Bronchial epithelial cell (primary cell): ENCODE measurements at regions not wholly inside any gene's neighbourhood (a gene's known extent, or its start where the extent isn't known, plus 50 kb on each side); places are given as distances from the start of the nearest gene placed in this dataset.
A peak's percentile ranks its signal among the peaks of the same experiment; 100 is the strongest.
"Not testable (repeated sequence)": the region's sequence is repeated elsewhere in the genome, so short reads cannot be mapped to it uniquely, and the experiment has no call there.

Experiments
- DNase-seq: peaks from one replicate; pipeline ENCODE4 v3.0.0-alpha.2; 2010; ENCODE audit warnings: low read depth
- FAIRE-seq: peaks from 2 replicates; lab custom pipeline; 2011; peaks lifted over from hg19 to GRCh38; lab: Jason Lieb, UNC
- H3K27me3 ChIP-seq: 2 replicates; pipeline ENCODE4 v1.5.1; 2011; ENCODE audit warnings: low read length; ENCODE audit not compliant: control insufficient read depth, insufficient read depth
- H3K36me3 ChIP-seq: 2 replicates; pipeline ENCODE4 v1.5.1; 2011; ENCODE audit warnings: low read length; ENCODE audit not compliant: control insufficient read depth, insufficient read depth
- H3K4me3 ChIP-seq: 2 replicates; pipeline ENCODE4 v1.5.1; 2011; ENCODE audit warnings: mild to moderate bottlenecking, low read depth, low read length, control low read depth
- CTCF ChIP-seq: IDR thresholded peaks from 2 replicates; pipeline ENCODE4 v1.5.1; 2011; ENCODE audit warnings: mild to moderate bottlenecking, moderate library complexity, low read length, control low read depth, inconsistent platforms; ENCODE audit not compliant: insufficient read depth, severe bottlenecking

DNA sequence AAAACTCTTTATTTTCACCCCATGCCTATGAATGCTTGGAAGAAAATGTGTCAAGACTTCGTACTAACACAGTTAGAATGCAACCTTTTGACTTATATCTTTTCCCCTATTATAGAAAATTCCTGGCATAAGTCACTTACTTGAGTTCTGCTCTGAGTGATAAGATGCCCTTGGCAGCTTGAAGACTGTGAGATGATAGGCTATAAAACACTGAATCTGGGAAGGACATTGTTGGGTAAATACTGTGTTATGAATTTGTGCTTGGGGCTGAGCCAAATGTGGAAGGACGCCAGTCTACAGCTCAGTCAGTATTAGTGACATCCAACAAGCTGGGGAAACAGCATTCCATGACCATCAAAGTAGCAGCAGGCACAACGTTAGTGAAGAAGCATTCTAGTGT is 368.0 kb upstream of the SGCG start:
- FAIRE-seq (no peak), DNase-seq (no peak)
- Histone ChIP-seq H3K36me3 (no peaks in the 10 kb centered on the region), H3K4me3 (no peak overlapping the region), H3K27me3 (no peaks in the 10 kb centered on the region)
- TF ChIP-seq CTCF = no peak

GRCh38 chr13:22813531-22814377 is 367.0 kb upstream of the SGCG start:
- H3K36me3 ChIP-seq, FAIRE-seq, H3K27me3 ChIP-seq, H3K4me3 ChIP-seq: not testable (repeated sequence)
- peak; percentile 10 for DNase-seq

DNA sequence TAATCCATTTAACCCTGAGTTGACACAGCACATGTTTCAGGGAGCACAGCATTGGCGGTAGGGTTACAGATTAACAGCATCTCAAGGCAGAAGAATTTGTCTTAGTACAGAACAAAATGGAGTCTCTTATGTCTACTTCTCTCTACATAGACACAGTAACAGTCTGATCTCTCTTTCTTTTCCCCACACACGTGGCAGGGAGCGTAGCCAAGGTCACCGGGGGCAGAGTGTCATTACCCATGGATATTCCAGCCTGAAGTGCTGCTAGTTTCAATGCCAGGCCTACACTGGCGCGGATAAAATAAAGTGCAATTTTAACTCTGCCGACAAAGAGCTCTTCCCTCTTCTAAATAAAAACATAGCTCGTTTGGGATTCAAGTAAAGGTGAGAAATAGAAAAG is 366.3 kb upstream of the SGCG start:
- not testable (repeated sequence) for H3K27me3 ChIP-seq, H3K4me3 ChIP-seq, DNase-seq, H3K36me3 ChIP-seq, FAIRE-seq

DNA sequence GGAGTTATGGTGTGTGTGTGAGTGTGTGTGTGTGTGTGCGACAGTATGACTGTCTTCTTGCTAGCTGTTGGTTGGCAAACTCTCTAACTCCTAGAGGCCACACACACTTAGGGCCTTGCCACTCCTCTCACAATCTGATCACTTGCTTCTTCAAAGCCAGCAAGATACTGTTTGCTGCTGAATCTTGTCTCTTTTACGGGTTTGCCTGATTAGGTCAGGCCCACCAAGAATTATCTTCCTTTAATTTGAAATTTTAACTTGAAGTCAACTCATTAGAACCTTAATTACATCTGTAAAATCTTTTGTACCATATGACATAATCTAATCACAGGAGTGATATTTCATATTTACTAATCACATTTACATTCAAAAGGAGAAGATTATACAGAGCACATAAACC is 359.2 kb upstream of the SGCG start:
- DNase-seq = no peak
- H3K27me3 ChIP-seq = no peaks in the 10 kb centered on the region
- no peak for TF ChIP-seq CTCF
- FAIRE-seq = no peak
- H3K4me3 ChIP-seq = no peak overlapping the region
- no peaks in the 10 kb centered on the region for H3K36me3 ChIP-seq

- FAIRE-seq = no peak
- no peak for DNase-seq
- no peak for TF ChIP-seq CTCF
These were observed 355.6 kb upstream of the SGCG start for GRCh38 chr13:22825186-22825585.

GRCh38 chr13:22828081-22828480 is 352.7 kb upstream of the SGCG start:
- no peak for TF ChIP-seq CTCF
- FAIRE-seq (no peak), DNase-seq (peak; percentile 76)
- Histone ChIP-seq H3K36me3 (no peaks in the 10 kb centered on the region), H3K4me3 (no peak overlapping the region), H3K27me3 (no peaks in the 10 kb centered on the region)

More at GRCh38 chr13:22825186-22825585, 355.6 kb upstream of the SGCG start:
- Histone ChIP-seq H3K36me3 (no peaks in the 10 kb centered on the region), H3K27me3 (no peaks in the 10 kb centered on the region), H3K4me3 (no peak overlapping the region)

DNA sequence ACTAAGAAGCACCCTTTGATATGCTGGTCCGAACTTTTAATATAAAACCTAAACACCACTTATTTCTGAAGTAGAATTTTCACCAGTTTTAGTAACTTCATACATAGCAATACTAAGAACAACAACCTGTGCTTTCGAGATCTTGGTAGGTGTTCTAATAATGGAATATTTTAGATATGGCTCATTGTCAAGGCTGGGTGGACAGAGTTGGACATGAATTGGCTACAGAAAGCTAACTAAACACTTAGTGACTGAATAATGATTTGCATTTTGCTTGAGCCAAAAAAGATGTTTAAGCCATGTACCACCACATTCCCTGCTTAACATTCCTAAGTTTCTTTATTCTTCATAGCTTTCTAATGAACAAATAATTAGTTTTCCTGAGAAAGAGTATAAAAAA is 344.3 kb upstream of the SGCG start:
- DNase-seq (no peak), FAIRE-seq (no peak)
- TF ChIP-seq CTCF = no peak
- no peak overlapping the region for H3K4me3 ChIP-seq
- no peaks in the 10 kb centered on the region for H3K36me3 ChIP-seq
- no peaks in the 10 kb centered on the region for H3K27me3 ChIP-seq
